ENCODE measurements at regions not wholly inside any gene's neighbourhood (a gene's known extent, or its start where the extent isn't known, plus 50 kb on each side); places are given as distances from the start of the nearest gene placed in this dataset.

DNA sequence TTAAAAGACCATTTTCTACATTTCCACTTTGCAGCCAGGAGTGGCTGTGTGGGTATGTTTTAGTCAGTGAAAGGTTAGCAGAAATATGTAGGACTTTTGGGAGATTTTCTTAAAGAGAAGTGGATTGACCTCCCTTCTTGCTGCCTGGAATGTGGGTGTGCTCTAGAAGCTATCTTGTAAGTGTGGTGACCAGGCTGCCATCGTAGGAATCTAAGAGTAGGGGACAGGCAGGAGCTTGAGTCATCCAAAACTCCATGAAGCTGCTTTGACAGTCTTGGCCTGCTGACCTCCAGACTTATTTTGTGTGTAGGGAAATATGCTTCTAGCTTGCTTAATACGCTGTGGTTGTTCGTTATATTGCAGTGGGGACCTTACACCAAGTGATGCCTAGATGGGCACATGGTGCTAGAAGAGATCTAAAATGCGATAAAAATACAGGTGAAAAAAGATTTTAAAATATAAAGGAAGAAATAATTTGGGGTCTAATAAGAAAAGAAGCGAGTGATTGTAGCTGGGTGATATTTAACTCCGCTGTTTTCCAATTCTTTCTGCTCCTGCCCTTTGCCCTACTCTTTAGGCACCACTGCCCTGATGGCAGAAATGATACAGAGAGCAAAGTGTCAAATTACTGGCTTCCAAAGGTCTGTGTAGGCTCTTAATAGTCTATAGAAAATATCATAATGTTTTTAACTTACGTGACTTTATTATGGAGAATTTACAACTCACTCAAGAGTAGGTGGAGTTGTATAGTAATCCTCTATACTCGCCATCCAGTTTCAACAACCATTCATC, 298.2 kb upstream of the ZNF608 start:
- Histone ChIP-seq H3K4me1 (ENCODE audit: insufficient read depth, low read length) (peaks cover 11% of the 10 kb centered on the region), H3K27ac (ENCODE audit: low read depth, low read length) (no peak overlapping the region), H3K9ac (ENCODE audit: low read length) (no peak overlapping the region), H3K27me3 (ENCODE audit: control insufficient read depth in 1 of 2, insufficient read depth in 2 of 2, low read length in 2 of 2) (no peaks in the 10 kb centered on the region), H3K36me3 (ENCODE audit: insufficient read depth, low read length) (no peaks in the 10 kb centered on the region), H3K4me3 (ENCODE audit: low read depth in 1 of 2, low read length in 2 of 2) (no peak overlapping the region), H3K9me3 (ENCODE audit: low read length) (no peaks in the 10 kb centered on the region)

DNA sequence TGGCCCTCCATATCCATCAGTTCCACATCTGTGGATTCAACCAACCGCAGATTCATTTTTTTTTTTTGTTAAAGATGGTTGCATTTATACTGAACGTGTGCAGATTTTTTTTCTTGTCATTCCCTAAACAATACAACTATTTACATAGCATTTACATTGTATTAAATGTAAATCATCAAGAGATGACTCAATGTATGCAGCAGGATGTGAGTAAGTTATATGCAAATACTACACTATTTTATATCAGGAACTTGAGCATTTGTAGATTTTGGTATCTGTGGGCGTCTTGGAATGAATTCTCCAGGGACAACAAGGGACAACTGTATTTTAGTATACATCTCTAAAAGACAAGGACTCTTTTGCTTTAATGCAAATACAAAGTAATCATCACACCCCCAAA, 299.2 kb upstream of the ZNF608 start:
- Histone ChIP-seq H3K4me1 (ENCODE audit: insufficient read depth, low read length) (peaks cover 11% of the 10 kb centered on the region), H3K9me3 (ENCODE audit: low read length) (no peaks in the 10 kb centered on the region), H3K27me3 (ENCODE audit: control insufficient read depth in 1 of 2, insufficient read depth in 2 of 2, low read length in 2 of 2) (no peaks in the 10 kb centered on the region), H3K36me3 (ENCODE audit: insufficient read depth, low read length) (no peaks in the 10 kb centered on the region), H3K9ac (ENCODE audit: low read length) (no peak overlapping the region), H3K27ac (ENCODE audit: low read depth, low read length) (no peak overlapping the region), H3K4me3 (ENCODE audit: low read depth in 1 of 2, low read length in 2 of 2) (no peak overlapping the region)

DNA sequence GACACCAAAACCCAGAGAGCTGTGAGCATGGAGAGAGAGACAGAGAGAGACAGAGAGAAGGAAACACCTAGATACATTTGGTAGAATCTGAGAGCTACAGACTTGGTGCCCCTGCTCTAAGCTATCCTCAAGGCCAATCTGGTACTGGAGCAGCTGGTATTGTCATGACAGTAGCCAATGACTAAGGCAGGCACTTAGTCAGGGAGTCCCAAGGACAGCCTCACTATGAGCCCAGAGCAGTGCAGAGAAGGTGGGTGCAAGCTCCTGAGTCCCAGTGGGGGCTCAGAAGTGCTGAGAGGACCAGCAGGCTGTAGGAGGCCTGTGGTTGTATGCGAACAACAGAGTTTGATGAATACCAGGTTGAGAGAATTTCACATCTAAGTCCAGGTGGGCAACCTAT, 300.4 kb upstream of the ZNF608 start:
- Histone ChIP-seq H3K27ac (ENCODE audit: low read depth, low read length) (no peak overlapping the region), H3K9me3 (ENCODE audit: low read length) (no peaks in the 10 kb centered on the region), H3K9ac (ENCODE audit: low read length) (no peak overlapping the region), H3K4me1 (ENCODE audit: insufficient read depth, low read length) (peaks cover 11% of the 10 kb centered on the region), H3K36me3 (ENCODE audit: insufficient read depth, low read length) (no peaks in the 10 kb centered on the region), H3K4me3 (ENCODE audit: low read depth in 1 of 2, low read length in 2 of 2) (no peak overlapping the region), H3K27me3 (ENCODE audit: control insufficient read depth in 1 of 2, insufficient read depth in 2 of 2, low read length in 2 of 2) (no peaks in the 10 kb centered on the region)

GRCh38 chr5:125047871-125048270, 301.4 kb upstream of the ZNF608 start:
- no peaks in the 10 kb centered on the region for H3K36me3 ChIP-seq (ENCODE audit: insufficient read depth, low read length)
- no peak overlapping the region for H3K27ac ChIP-seq (ENCODE audit: low read depth, low read length)
- H3K4me1 ChIP-seq (ENCODE audit: insufficient read depth, low read length), result peaks cover 11% of the 10 kb centered on the region
- H3K9ac ChIP-seq (ENCODE audit: low read length), result no peak overlapping the region
- no peaks in the 10 kb centered on the region for H3K9me3 ChIP-seq (ENCODE audit: low read length)
- no peaks in the 10 kb centered on the region for H3K27me3 ChIP-seq (ENCODE audit: control insufficient read depth in 1 of 2, insufficient read depth in 2 of 2, low read length in 2 of 2)
- no peak overlapping the region for H3K4me3 ChIP-seq (ENCODE audit: low read depth in 1 of 2, low read length in 2 of 2)

DNA sequence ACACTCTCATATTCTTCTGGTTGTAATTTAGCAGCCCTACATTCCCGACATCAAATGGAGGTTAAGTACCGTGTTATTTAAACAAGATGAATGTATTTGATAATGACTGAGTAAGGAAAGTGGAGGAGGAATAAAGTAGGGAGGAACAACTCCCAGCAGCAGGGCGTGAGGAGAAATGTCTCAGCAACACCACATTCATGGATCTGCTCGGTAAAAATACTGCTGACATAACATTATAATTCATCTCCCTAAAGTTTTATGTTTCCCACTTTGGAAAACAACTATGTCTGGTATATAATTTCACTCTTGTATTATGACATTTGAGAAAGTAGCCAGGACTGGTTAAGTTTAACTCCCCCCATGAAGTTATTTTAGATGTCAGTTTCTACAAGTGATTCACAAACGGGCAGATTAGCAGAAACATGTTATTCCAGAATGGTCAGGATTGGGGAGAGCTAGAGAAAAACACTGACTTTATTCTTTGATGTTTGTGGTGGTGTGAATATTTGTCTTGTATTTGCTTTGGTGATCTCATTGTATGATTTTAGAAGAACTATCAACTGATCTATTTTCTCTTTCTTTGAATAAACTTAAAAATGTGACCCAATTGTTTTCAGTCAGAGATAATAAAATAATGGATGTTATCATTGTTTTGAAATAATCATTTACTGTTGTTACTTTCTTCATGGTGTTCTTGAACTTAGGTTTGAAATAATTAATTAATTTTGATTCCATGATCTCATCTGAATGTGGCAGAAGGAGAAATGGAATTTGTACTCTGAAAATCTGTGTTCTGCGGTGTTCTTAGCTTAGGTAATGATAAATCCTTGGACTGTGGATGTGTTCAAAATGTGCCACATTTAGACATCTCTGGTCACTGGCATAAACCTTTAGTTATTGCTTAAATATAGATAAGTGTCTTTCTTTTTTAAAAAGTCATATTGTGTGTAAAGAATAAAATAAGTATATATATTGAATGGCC, 303.6 kb upstream of the ZNF608 start:
- no peaks in the 10 kb centered on the region for H3K36me3 ChIP-seq (ENCODE audit: insufficient read depth, low read length)
- no peaks in the 10 kb centered on the region for H3K4me1 ChIP-seq (ENCODE audit: insufficient read depth, low read length)
- no peaks in the 10 kb centered on the region for H3K27me3 ChIP-seq (ENCODE audit: control insufficient read depth in 1 of 2, insufficient read depth in 2 of 2, low read length in 2 of 2)
- no peak overlapping the region for H3K9ac ChIP-seq (ENCODE audit: low read length)
- H3K27ac ChIP-seq (ENCODE audit: low read depth, low read length), result no peak overlapping the region
- H3K4me3 ChIP-seq (ENCODE audit: low read depth in 1 of 2, low read length in 2 of 2), result no peak overlapping the region
- H3K9me3 ChIP-seq (ENCODE audit: low read length), result no peaks in the 10 kb centered on the region

DNA sequence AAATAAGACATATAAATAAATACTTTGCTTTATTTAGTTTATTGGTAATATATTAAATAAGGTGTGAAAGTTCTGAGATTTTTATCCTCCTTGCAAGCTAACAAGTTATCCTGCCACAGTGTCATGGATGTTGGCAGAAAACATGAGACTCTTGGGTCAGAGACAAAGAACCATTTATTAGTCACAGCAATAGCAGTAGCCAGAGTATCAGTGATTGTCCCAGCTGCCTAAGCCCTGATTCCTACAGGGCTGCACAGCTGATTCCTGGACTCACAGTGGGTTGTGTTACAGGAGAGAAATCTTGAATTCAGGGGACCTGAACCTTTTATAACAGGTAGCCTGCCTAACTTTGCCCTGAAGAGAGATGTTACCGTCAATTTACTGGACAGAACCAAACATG, 304.5 kb upstream of the ZNF608 start:
- Histone ChIP-seq H3K36me3 (ENCODE audit: insufficient read depth, low read length) (no peaks in the 10 kb centered on the region), H3K9me3 (ENCODE audit: low read length) (no peaks in the 10 kb centered on the region), H3K4me3 (ENCODE audit: low read depth in 1 of 2, low read length in 2 of 2) (no peak overlapping the region), H3K4me1 (ENCODE audit: insufficient read depth, low read length) (no peaks in the 10 kb centered on the region), H3K27ac (ENCODE audit: low read depth, low read length) (no peak overlapping the region), H3K9ac (ENCODE audit: low read length) (no peak overlapping the region), H3K27me3 (ENCODE audit: control insufficient read depth in 1 of 2, insufficient read depth in 2 of 2, low read length in 2 of 2) (no peaks in the 10 kb centered on the region)

GRCh38 chr5:125052584-125052983, 306.1 kb upstream of the ZNF608 start:
- H3K36me3 ChIP-seq (ENCODE audit: insufficient read depth, low read length), result no peaks in the 10 kb centered on the region
- no peak overlapping the region for H3K27ac ChIP-seq (ENCODE audit: low read depth, low read length)
- no peak overlapping the region for H3K4me3 ChIP-seq (ENCODE audit: low read depth in 1 of 2, low read length in 2 of 2)
- peaks cover 5% of the 10 kb centered on the region for H3K4me1 ChIP-seq (ENCODE audit: insufficient read depth, low read length)
- no peaks in the 10 kb centered on the region for H3K27me3 ChIP-seq (ENCODE audit: control insufficient read depth in 1 of 2, insufficient read depth in 2 of 2, low read length in 2 of 2)
- no peak overlapping the region for H3K9ac ChIP-seq (ENCODE audit: low read length)
- no peaks in the 10 kb centered on the region for H3K9me3 ChIP-seq (ENCODE audit: low read length)

GRCh38 chr5:125053179-125053578, 306.7 kb upstream of the ZNF608 start:
- peaks cover 8% of the 10 kb centered on the region for H3K4me1 ChIP-seq (ENCODE audit: insufficient read depth, low read length)

DNA sequence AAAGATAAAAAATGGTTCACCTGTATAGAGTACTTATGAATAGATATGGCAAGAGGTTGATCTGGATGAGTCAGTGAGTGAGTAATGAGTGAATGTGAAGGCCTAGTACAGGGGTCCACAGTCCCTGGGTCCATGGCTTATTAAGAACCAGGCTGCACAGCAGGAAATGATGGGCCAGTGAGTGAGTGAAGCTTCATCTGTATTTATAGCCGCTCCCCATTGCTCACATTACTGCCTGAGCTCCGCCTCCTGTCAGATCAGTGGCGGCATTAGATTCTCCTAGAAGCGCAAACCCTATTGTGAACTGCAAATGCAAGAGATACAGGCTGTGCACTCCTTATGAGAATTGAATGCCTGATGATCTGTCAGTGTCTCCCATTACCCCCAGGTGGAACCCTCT, 307.7 kb upstream of the ZNF608 start:
- no peaks in the 10 kb centered on the region for H3K36me3 ChIP-seq (ENCODE audit: insufficient read depth, low read length)
- no peaks in the 10 kb centered on the region for H3K27me3 ChIP-seq (ENCODE audit: control insufficient read depth in 1 of 2, insufficient read depth in 2 of 2, low read length in 2 of 2)
- H3K9me3 ChIP-seq (ENCODE audit: low read length), result no peaks in the 10 kb centered on the region
- H3K27ac ChIP-seq (ENCODE audit: low read depth, low read length), result no peak overlapping the region
- H3K4me1 ChIP-seq (ENCODE audit: insufficient read depth, low read length), result peaks cover 18% of the 10 kb centered on the region
- H3K9ac ChIP-seq (ENCODE audit: low read length), result no peak overlapping the region
- no peak overlapping the region for H3K4me3 ChIP-seq (ENCODE audit: low read depth in 1 of 2, low read length in 2 of 2)

More at GRCh38 chr5:125053179-125053578, 306.7 kb upstream of the ZNF608 start:
- Histone ChIP-seq H3K9ac (ENCODE audit: low read length) (no peak overlapping the region), H3K4me3 (ENCODE audit: low read depth in 1 of 2, low read length in 2 of 2) (no peak overlapping the region), H3K27me3 (ENCODE audit: control insufficient read depth in 1 of 2, insufficient read depth in 2 of 2, low read length in 2 of 2) (no peaks in the 10 kb centered on the region), H3K36me3 (ENCODE audit: insufficient read depth, low read length) (no peaks in the 10 kb centered on the region), H3K27ac (ENCODE audit: low read depth, low read length) (no peak overlapping the region), H3K9me3 (ENCODE audit: low read length) (no peaks in the 10 kb centered on the region)

DNA sequence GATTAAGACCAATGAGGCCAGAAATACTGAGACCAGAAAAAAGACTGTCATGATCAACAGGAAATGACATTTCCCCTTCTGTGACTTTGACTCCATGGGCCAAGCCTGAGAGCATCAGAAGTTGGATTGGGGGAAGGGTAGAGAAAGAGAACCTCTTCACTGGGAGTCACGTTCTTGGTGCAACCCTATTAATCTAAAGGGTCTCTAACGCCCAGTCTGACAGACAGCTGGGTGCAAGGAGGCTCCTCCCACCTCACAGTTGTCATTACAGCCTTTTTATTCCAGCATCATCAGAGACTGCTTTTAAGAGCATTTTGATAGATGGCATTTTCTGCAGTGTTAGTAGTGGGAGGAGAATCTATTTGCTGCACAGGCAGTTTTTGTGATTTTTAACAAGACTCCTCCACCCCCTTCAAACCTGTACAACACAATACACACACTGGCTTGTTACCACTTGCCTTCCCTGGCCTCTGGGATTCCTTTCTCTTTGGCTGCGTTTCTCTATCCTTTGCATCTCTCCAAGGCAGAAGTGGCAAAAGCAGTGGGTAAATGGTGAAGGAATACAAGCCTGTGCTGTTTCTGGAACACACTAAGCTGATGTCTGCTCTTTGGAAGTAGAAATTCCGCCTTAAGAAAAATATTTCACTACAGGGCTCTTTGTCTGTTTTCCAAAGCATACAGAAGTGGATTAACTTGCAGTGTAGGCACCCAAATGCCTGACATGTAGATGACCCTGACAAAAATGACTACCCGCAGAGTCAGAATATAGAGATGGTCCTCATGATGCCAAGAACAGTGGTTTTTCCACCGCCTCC, 310.4 kb upstream of the ZNF608 start:
- no peaks in the 10 kb centered on the region for H3K9me3 ChIP-seq (ENCODE audit: low read length)
- H3K9ac ChIP-seq (ENCODE audit: low read length), result no peak overlapping the region
- H3K4me3 ChIP-seq (ENCODE audit: low read depth in 1 of 2, low read length in 2 of 2), result no peak overlapping the region
- no peak overlapping the region for H3K27ac ChIP-seq (ENCODE audit: low read depth, low read length)
- no peaks in the 10 kb centered on the region for H3K36me3 ChIP-seq (ENCODE audit: insufficient read depth, low read length)
- H3K27me3 ChIP-seq (ENCODE audit: control insufficient read depth in 1 of 2, insufficient read depth in 2 of 2, low read length in 2 of 2), result no peaks in the 10 kb centered on the region
- H3K4me1 ChIP-seq (ENCODE audit: insufficient read depth, low read length), result peaks cover 20% of the 10 kb centered on the region

Measured in muscle layer of colon (tissue), 2 donors.